ENCODE measurements at regions not wholly inside any gene's neighbourhood (a gene's known extent, or its start where the extent isn't known, plus 50 kb on each side); places are given as distances from the start of the nearest gene placed in this dataset.

DNA sequence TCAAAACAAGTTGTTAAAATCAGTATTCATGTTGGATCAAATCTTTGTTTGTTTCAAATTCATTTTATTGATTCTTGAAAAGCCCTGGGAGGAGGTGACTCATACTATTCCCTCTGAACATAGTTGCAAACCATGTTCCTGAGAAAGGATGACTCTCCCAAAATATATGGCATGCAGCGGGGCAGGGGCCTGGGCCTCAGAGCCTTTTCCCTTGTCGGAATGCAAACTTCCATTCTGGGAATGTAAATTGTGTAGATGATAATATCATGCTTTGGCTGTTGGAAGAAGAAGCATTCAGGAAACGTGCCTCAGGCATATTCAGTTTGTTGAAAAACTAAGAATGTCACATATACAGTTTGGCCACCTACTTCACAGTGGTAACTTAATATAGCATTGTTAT is 242.0 kb downstream of the AUH start:
- intact Hi-C loops (cut with micrococcal nuclease): no loop called here
- ChIA-PET CTCF (interaction anchor here (1.2 to 1.3 kb wide), 2 partner anchors 11 to 88 kb away, joined by 3 to 5 read pairs; no protein-coding TSS in a partner anchor), POLR2A (interaction anchor here (0.6 to 3.2 kb wide), 15 partner anchors 12 to 308 kb away, joined by 3 to 13 read pairs (median 4); no protein-coding TSS in a partner anchor)
- peak; percentile 63 for DNase-seq (ENCODE audit: unreplicated experiment)
- Mint-ChIP-seq H3K27ac (ENCODE audit: low read depth, unreplicated experiment) (peak overlapping the region; percentile 83), H3K27me3 (ENCODE audit: insufficient read depth, unreplicated experiment) (no peaks in the 10 kb centered on the region), H3K36me3 (ENCODE audit: insufficient read depth, unreplicated experiment) (no peaks in the 10 kb centered on the region), H3K9me3 (ENCODE audit: unreplicated experiment) (no peaks in the 10 kb centered on the region), H3K4me1 (ENCODE audit: insufficient read depth, unreplicated experiment) (peaks cover 34% of the 10 kb centered on the region), H3K4me3 (ENCODE audit: unreplicated experiment) (peak overlapping the region; percentile 62)
- TF ChIP-seq, protein P1, sequence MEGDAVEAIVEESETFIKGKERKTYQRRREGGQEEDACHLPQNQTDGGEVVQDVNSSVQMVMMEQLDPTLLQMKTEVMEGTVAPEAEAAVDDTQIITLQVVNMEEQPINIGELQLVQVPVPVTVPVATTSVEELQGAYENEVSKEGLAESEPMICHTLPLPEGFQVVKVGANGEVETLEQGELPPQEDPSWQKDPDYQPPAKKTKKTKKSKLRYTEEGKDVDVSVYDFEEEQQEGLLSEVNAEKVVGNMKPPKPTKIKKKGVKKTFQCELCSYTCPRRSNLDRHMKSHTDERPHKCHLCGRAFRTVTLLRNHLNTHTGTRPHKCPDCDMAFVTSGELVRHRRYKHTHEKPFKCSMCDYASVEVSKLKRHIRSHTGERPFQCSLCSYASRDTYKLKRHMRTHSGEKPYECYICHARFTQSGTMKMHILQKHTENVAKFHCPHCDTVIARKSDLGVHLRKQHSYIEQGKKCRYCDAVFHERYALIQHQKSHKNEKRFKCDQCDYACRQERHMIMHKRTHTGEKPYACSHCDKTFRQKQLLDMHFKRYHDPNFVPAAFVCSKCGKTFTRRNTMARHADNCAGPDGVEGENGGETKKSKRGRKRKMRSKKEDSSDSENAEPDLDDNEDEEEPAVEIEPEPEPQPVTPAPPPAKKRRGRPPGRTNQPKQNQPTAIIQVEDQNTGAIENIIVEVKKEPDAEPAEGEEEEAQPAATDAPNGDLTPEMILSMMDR (IDR thresholded peaks at IDR 0.05; ENCODE audit: unreplicated experiment): no peak
- BruUV-seq (replicated peaks): no TSS peak

DNA sequence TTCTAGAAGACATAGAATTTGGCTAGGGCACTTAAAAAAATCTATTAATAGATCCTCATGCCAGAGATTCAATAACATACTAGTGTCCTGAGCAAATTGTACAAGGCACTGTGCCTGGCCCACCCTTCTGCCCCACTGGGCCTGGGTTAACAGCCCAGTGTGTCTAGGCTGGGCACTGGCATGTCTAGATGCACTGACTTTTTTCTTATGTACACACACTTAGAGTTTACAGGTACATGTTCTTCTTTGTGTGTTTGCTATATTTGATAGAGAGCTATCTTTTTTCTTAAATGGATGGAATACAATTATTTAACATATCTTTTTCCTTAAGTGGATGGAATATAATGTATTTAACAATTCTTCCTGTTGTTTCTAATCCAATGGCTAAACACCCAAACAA is 241.5 kb downstream of the AUH start:
- H3K4me3 Mint-ChIP-seq (ENCODE audit: unreplicated experiment): no peak overlapping the region
- no TSS peak for BruUV-seq (replicated peaks)
- intact Hi-C loops (cut with micrococcal nuclease): no loop called here
- no peaks in the 10 kb centered on the region for H3K36me3 Mint-ChIP-seq (ENCODE audit: insufficient read depth, unreplicated experiment)
- no peaks in the 10 kb centered on the region for H3K9me3 Mint-ChIP-seq (ENCODE audit: unreplicated experiment)
- no peak for DNase-seq (ENCODE audit: unreplicated experiment)
- H3K27ac Mint-ChIP-seq (ENCODE audit: low read depth, unreplicated experiment): peak overlapping the region; percentile 83
- ChIA-PET CTCF (interaction anchor here (0.5 to 1.3 kb wide), 4 partner anchors 11 to 538 kb away, joined by 3 to 5 read pairs (median 4); no protein-coding TSS in a partner anchor), POLR2A (interaction anchor here (0.6 to 3.2 kb wide), 12 partner anchors 11 to 276 kb away, joined by 3 to 13 read pairs (median 4); no protein-coding TSS in a partner anchor)
- no peaks in the 10 kb centered on the region for H3K27me3 Mint-ChIP-seq (ENCODE audit: insufficient read depth, unreplicated experiment)
- TF ChIP-seq, protein P1 (IDR thresholded peaks at IDR 0.05; ENCODE audit: unreplicated experiment): no peak
- peaks cover 34% of the 10 kb centered on the region for H3K4me1 Mint-ChIP-seq (ENCODE audit: insufficient read depth, unreplicated experiment)

GRCh38 chr9:91122755-91123154 is 239.0 kb downstream of the AUH start:
- Mint-ChIP-seq H3K27me3 (ENCODE audit: insufficient read depth, unreplicated experiment) (no peaks in the 10 kb centered on the region), H3K4me1 (ENCODE audit: insufficient read depth, unreplicated experiment) (peaks cover 34% of the 10 kb centered on the region), H3K36me3 (ENCODE audit: insufficient read depth, unreplicated experiment) (no peaks in the 10 kb centered on the region), H3K4me3 (ENCODE audit: unreplicated experiment) (no peak overlapping the region), H3K9me3 (ENCODE audit: unreplicated experiment) (no peaks in the 10 kb centered on the region), H3K27ac (ENCODE audit: low read depth, unreplicated experiment) (peak overlapping the region; percentile 59)
- ChIA-PET POLR2A (interaction anchor here (1.0 to 1.2 kb wide), 2 partner anchors 8 to 204 kb away, joined by 3 read pairs; no protein-coding TSS in a partner anchor), CTCF (interaction anchor here (0.6 to 1.2 kb wide), 3 partner anchors 27 to 61 kb away, joined by 3 to 5 read pairs (median 3); no protein-coding TSS in a partner anchor)
- intact Hi-C loops (cut with micrococcal nuclease): no loop called here
- TF ChIP-seq, protein P1 (IDR thresholded peaks at IDR 0.05; ENCODE audit: unreplicated experiment): no peak
- no peak for DNase-seq (ENCODE audit: unreplicated experiment)
- no TSS peak for BruUV-seq (replicated peaks)

- H3K4me1 Mint-ChIP-seq (ENCODE audit: insufficient read depth, unreplicated experiment): peaks cover 25% of the 10 kb centered on the region
- TF ChIP-seq, protein P1 (IDR thresholded peaks at IDR 0.05; ENCODE audit: unreplicated experiment): no peak
- CTCF ChIA-PET: interaction anchor here (1.4 kb wide), 1 partner anchor 212 kb away, joined by 4 read pairs; no protein-coding TSS in a partner anchor
- no peak overlapping the region for H3K4me3 Mint-ChIP-seq (ENCODE audit: unreplicated experiment)
- H3K36me3 Mint-ChIP-seq (ENCODE audit: insufficient read depth, unreplicated experiment): peaks cover 6% of the 10 kb centered on the region
- intact Hi-C loops (cut with micrococcal nuclease): no loop called here
- no peaks in the 10 kb centered on the region for H3K27me3 Mint-ChIP-seq (ENCODE audit: insufficient read depth, unreplicated experiment)
- H3K9me3 Mint-ChIP-seq (ENCODE audit: unreplicated experiment): no peaks in the 10 kb centered on the region
- H3K27ac Mint-ChIP-seq (ENCODE audit: low read depth, unreplicated experiment): peak overlapping the region; percentile 16
- POLR2A ChIA-PET: interaction anchor here (0.7 to 1.5 kb wide), 4 partner anchors 20 to 55 kb away, joined by 3 to 10 read pairs (median 4); no protein-coding TSS in a partner anchor
- DNase-seq (ENCODE audit: unreplicated experiment): peak; percentile 42
- no TSS peak for BruUV-seq (replicated peaks)
These were observed 234.8 kb downstream of the AUH start for GRCh38 chr9:91126761-91127445.

Data from MCF 10A (cell line).